Body of pancreas (tissue), 4 donors: ENCODE measurements at regions not wholly inside any gene's neighbourhood (a gene's known extent, or its start where the extent isn't known, plus 50 kb on each side); places are given as distances from the start of the nearest gene placed in this dataset.

Experiments used
- ATAC-seq: fragments of 150-250 bp; one replicate; pipeline ENCODE4 v1.9.1; 2016
- DNase-seq, 4 donors: peaks; one replicate each; pipeline ENCODE4 v3.0.0-alpha.2; 2019
- H3K27ac ChIP-seq, 4 donors: fragments of 200-600 bp; sonication (generic); 1 replicate in 3 of 4; 2 replicates in 1 of 4; pipeline versions ENCODE4 v1.5.1 to v1.6.1; 2016 to 2019; ENCODE audit warnings: mild to moderate bottlenecking in 1 of 4, mixed read lengths in 1 of 4, moderate library complexity in 1 of 4
- H3K27me3 ChIP-seq, 2 donors: fragments of 200-600 bp; sonication (generic); one replicate each; pipeline ENCODE4 v1.6.0; 2016; ENCODE audit warnings: mild to moderate bottlenecking in 1 of 2
- H3K36me3 ChIP-seq, 2 donors: fragments of 200-600 bp; sonication (generic); replicated peaks in 1 of 2; 2 replicates each; pipeline ENCODE4 v1.5.1; 2016; ENCODE audit warnings: low read depth in 2 of 2; ENCODE audit not compliant: insufficient read depth in 1 of 2
- H3K4me1 ChIP-seq: fragments of 200-600 bp; sonication (generic); one replicate; pipeline ENCODE4 v1.6.0; 2016
- H3K4me3 ChIP-seq, 2 donors: fragments of 200-600 bp; sonication (generic); 1 replicate in 1 of 2; 2 replicates in 1 of 2; pipeline ENCODE4 v1.5.1; 2016 to 2019
- H3K9me3 ChIP-seq, 3 donors: fragments of 200-600 bp; sonication (generic); 1 replicate in 2 of 3; 2 replicates in 1 of 3; pipeline ENCODE4 v1.5.1; 2016
- POLR2A ChIP-seq, 3 donors: fragments of 450-650 bp; IDR thresholded peaks; one replicate each; pipeline ENCODE4 v1.6.1; 2016; ENCODE audit warnings: antibody characterized with exemption in 3 of 3, mild to moderate bottlenecking in 2 of 3
- WGBS, 2 donors: methylation state at CpG; one replicate each; pipeline ENCODE4 v1.1.5; 2017; 5-methylcytosine and 5-hydroxymethylcytosine counted together
- intact Hi-C: fragments of 100-400 bp; cut with DNase I; formaldehyde crosslinking; loops from one replicate; pipeline ENCODE4 v1.15.1; 2023
- TF ChIP-seq, protein P1 (sequence below), 7 experiments: fragments of 450-650 bp in 4 of 7; fragments of 200-600 bp in 3 of 7; sonication (generic) in 3 of 7; IDR thresholded peaks; one replicate each; pipeline ENCODE4 v1.5.1; 2016 to 2019; ENCODE audit warnings: antibody characterized with exemption in 7 of 7

GRCh38 chr18:73258375-73259087 lies 390.7 kb upstream of the NETO1 start:
- WGBS, 2 donors: 78 to 82% methylated on average over 12 of the region's 12 CpGs
- Histone ChIP-seq H3K27ac (no peak overlapping the region), H3K4me3 (no peak overlapping the region), H3K4me1 (no peaks in the 10 kb centered on the region), H3K9me3 (no peaks in the 10 kb centered on the region), H3K36me3 (no peaks in the 10 kb centered on the region), H3K27me3 (no peaks in the 10 kb centered on the region)
- TF ChIP-seq, protein P1, sequence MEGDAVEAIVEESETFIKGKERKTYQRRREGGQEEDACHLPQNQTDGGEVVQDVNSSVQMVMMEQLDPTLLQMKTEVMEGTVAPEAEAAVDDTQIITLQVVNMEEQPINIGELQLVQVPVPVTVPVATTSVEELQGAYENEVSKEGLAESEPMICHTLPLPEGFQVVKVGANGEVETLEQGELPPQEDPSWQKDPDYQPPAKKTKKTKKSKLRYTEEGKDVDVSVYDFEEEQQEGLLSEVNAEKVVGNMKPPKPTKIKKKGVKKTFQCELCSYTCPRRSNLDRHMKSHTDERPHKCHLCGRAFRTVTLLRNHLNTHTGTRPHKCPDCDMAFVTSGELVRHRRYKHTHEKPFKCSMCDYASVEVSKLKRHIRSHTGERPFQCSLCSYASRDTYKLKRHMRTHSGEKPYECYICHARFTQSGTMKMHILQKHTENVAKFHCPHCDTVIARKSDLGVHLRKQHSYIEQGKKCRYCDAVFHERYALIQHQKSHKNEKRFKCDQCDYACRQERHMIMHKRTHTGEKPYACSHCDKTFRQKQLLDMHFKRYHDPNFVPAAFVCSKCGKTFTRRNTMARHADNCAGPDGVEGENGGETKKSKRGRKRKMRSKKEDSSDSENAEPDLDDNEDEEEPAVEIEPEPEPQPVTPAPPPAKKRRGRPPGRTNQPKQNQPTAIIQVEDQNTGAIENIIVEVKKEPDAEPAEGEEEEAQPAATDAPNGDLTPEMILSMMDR (IDR thresholded peaks at IDR 0.05): no peak
- TF ChIP-seq POLR2A (IDR thresholded peaks at IDR 0.05): no peak
- intact Hi-C loops: no loop called here
- no peak for DNase-seq
- no peak for ATAC-seq

DNA sequence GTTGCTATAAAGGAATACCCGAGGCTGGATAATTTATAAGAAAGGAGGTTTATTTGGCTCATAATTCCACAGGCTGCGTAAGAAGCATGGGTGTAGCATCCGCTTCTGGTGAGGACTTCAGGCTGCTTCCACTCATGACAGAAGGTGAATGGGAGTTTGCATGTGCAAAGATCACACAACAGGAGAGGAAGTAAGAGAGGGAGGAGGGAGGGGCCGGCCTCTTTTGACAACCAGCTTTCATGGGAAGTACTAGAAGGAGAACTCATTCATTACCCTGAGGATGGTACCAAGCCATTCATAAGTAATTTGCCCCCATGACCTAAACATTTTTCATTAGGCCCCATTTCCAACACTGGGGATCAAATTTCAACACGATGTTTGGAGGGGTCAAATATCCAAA lies 386.8 kb upstream of the NETO1 start:
- WGBS, 2 donors: 67 to 72% methylated on average over 5 of the region's 5 CpGs
- no peaks in the 10 kb centered on the region for H3K36me3 ChIP-seq
- intact Hi-C loops: no loop called here
- H3K4me3 ChIP-seq: no peak overlapping the region
- no peaks in the 10 kb centered on the region for H3K27me3 ChIP-seq
- H3K9me3 ChIP-seq: no peaks in the 10 kb centered on the region
- TF ChIP-seq, protein P1 (IDR thresholded peaks at IDR 0.05): no peak
- TF ChIP-seq POLR2A (IDR thresholded peaks at IDR 0.05): no peak
- ATAC-seq (no peak), DNase-seq (no peak)
- no peaks in the 10 kb centered on the region for H3K4me1 ChIP-seq
- no peak overlapping the region for H3K27ac ChIP-seq

DNA sequence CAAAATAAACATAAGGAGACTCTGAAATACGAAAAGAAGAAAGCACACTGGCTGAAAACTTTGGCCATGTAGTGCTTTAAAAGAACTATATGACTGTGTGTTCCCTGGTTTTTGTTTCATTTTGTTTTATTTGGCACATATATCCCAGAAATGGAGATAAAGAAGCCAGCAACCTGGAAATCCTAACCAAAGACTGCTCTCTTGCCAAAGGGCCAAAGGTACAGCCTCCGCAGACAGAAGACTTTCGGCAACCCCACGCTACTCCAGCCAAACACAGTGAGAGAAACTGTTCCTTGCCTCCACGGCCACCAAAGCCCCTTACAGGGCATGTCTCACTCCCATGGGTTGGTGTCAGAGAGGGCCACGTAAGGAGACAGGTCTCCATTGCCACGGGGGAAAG lies 381.2 kb upstream of the NETO1 start:
- 68 to 82% methylated on average over 4 to 7 of the region's 7 CpGs for WGBS, 2 donors
- Histone ChIP-seq H3K9me3 (no peaks in the 10 kb centered on the region), H3K4me3 (no peak overlapping the region), H3K27ac (no peak overlapping the region), H3K27me3 (no peaks in the 10 kb centered on the region), H3K36me3 (no peaks in the 10 kb centered on the region), H3K4me1 (no peaks in the 10 kb centered on the region)
- ATAC-seq (no peak), DNase-seq (no peak)
- TF ChIP-seq, protein P1 (IDR thresholded peaks at IDR 0.05): no peak
- no peak for TF ChIP-seq POLR2A (IDR thresholded peaks at IDR 0.05)
- intact Hi-C loops: no loop called here

DNA sequence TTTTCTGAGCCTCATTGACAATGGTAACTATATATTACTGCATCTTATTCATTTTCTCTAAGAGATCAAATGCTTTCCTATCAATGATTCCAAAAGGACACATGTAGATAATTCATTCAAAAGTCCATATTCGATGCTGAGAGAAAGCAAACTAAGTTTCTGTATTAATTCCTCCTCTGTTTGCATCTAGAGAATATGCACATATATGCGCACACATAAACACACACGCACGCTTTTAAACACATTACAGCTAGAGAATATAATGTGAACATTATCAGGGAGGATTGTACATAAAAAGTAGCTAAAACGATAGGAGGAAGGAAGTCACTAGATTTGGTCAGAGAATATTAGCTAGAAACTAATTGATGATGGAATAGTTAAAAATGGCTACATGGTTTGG lies 379.0 kb upstream of the NETO1 start:
- Histone ChIP-seq H3K4me1 (no peaks in the 10 kb centered on the region), H3K36me3 (no peaks in the 10 kb centered on the region), H3K27me3 (no peaks in the 10 kb centered on the region), H3K27ac (no peak overlapping the region), H3K9me3 (no peaks in the 10 kb centered on the region), H3K4me3 (no peak overlapping the region)
- DNase-seq (no peak), ATAC-seq (no peak)
- 70 to 79% methylated on average over 5 of the region's 5 CpGs for WGBS, 2 donors
- intact Hi-C loops: no loop called here
- no peak for TF ChIP-seq POLR2A (IDR thresholded peaks at IDR 0.05)
- TF ChIP-seq, protein P1 (IDR thresholded peaks at IDR 0.05): no peak

GRCh38 chr18:73245345-73245744 lies 377.6 kb upstream of the NETO1 start:
- ATAC-seq (no peak), DNase-seq (no peak)
- Histone ChIP-seq H3K36me3 (no peaks in the 10 kb centered on the region), H3K9me3 (no peaks in the 10 kb centered on the region), H3K27ac (no peak overlapping the region), H3K4me3 (no peak overlapping the region), H3K4me1 (no peaks in the 10 kb centered on the region), H3K27me3 (no peaks in the 10 kb centered on the region)
- 43 to 44% methylated on average over 4 of the region's 4 CpGs for WGBS, 2 donors
- intact Hi-C loops: no loop called here
- TF ChIP-seq POLR2A (IDR thresholded peaks at IDR 0.05): no peak
- TF ChIP-seq, protein P1 (IDR thresholded peaks at IDR 0.05): no peak
